ENCODE measurements at regions not wholly inside any gene's neighbourhood (a gene's known extent, or its start where the extent isn't known, plus 50 kb on each side); places are given as distances from the start of the nearest gene placed in this dataset.

DNA sequence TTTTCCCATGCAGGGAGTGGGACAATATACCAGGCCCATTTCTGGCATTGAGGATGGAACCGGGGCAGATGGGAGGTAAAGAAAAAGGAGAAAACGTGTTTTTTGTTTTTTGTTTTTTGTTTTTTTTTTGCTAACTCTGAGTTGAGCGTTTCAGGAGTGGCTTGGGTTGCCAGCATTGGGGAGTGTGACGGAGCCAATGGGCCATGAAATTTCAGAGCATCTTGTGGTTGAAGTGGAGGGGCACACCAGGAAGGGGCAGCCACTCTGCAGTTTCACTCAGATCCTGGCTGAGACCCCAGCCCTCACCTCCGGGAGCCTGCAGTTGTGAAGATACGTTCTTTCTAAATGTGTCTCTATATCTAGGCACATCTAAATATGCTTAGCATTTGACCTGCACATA is 240.5 kb downstream of the TLE3 start:
- TF ChIP-seq TAF1 (conservative IDR thresholded peaks at IDR 0.05) (no peak), YY1 (IDR thresholded peaks at IDR 0.05) (no peak), JUND (IDR thresholded peaks at IDR 0.05) (no peak), EGR1 (IDR thresholded peaks at IDR 0.05; ENCODE audit: low read depth in 2 of 2) (no peak), RAD21 (IDR thresholded peaks at IDR 0.05) (no peak), GABPA (IDR thresholded peaks at IDR 0.05 in 1 of 2, conservative IDR thresholded peaks at IDR 0.05 in 1 of 2) (no peak), NR2F2 (IDR thresholded peaks at IDR 0.05) (no peak)
- TF ChIP-seq, protein P1, sequence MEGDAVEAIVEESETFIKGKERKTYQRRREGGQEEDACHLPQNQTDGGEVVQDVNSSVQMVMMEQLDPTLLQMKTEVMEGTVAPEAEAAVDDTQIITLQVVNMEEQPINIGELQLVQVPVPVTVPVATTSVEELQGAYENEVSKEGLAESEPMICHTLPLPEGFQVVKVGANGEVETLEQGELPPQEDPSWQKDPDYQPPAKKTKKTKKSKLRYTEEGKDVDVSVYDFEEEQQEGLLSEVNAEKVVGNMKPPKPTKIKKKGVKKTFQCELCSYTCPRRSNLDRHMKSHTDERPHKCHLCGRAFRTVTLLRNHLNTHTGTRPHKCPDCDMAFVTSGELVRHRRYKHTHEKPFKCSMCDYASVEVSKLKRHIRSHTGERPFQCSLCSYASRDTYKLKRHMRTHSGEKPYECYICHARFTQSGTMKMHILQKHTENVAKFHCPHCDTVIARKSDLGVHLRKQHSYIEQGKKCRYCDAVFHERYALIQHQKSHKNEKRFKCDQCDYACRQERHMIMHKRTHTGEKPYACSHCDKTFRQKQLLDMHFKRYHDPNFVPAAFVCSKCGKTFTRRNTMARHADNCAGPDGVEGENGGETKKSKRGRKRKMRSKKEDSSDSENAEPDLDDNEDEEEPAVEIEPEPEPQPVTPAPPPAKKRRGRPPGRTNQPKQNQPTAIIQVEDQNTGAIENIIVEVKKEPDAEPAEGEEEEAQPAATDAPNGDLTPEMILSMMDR (IDR thresholded peaks at IDR 0.05; ENCODE audit: low read depth, low read length, missing input control) = no peak
- TF ChIP-seq, protein P2, sequence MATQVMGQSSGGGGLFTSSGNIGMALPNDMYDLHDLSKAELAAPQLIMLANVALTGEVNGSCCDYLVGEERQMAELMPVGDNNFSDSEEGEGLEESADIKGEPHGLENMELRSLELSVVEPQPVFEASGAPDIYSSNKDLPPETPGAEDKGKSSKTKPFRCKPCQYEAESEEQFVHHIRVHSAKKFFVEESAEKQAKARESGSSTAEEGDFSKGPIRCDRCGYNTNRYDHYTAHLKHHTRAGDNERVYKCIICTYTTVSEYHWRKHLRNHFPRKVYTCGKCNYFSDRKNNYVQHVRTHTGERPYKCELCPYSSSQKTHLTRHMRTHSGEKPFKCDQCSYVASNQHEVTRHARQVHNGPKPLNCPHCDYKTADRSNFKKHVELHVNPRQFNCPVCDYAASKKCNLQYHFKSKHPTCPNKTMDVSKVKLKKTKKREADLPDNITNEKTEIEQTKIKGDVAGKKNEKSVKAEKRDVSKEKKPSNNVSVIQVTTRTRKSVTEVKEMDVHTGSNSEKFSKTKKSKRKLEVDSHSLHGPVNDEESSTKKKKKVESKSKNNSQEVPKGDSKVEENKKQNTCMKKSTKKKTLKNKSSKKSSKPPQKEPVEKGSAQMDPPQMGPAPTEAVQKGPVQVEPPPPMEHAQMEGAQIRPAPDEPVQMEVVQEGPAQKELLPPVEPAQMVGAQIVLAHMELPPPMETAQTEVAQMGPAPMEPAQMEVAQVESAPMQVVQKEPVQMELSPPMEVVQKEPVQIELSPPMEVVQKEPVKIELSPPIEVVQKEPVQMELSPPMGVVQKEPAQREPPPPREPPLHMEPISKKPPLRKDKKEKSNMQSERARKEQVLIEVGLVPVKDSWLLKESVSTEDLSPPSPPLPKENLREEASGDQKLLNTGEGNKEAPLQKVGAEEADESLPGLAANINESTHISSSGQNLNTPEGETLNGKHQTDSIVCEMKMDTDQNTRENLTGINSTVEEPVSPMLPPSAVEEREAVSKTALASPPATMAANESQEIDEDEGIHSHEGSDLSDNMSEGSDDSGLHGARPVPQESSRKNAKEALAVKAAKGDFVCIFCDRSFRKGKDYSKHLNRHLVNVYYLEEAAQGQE (IDR thresholded peaks at IDR 0.05) = no peak
- TF ChIP-seq, protein P3, sequence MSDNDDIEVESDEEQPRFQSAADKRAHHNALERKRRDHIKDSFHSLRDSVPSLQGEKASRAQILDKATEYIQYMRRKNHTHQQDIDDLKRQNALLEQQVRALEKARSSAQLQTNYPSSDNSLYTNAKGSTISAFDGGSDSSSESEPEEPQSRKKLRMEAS (IDR thresholded peaks at IDR 0.05) = no peak

All from liver (tissue), 3 donors.